GM18907 (cell line): ENCODE measurements at regions not wholly inside any gene's neighbourhood (a gene's known extent, or its start where the extent isn't known, plus 50 kb on each side); places are given as distances from the start of the nearest gene placed in this dataset.

ENCODE experiments used
- ATAC-seq: cut with Tn5 transposase; IDR thresholded peaks from one replicate; pipeline ENCODE4 v1.9.1; 2021; ENCODE audit warnings: mild to moderate bottlenecking, moderate library complexity; ENCODE audit not compliant: unreplicated experiment

DNA sequence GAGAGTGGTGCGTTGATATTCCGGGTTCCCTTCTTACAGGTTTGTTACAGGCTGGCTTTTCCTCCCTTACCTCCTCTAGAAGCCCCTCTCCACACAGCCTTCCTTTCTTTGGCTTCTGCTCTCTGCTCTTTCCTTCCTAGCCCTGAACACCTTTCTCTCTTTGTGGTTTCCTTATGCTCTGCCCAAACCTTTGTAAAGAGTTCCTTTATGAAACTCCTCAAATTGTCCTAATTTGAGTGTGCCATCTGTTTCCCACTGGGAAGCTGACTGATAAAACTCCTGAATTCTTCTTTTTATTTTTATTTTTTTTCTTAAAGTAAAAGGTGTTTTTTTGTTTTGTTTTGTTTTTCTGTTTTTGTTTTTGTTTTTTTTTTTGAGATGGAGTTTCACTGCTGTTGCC, 60.1 kb upstream of the OTX2 start:
- ATAC-seq, result no peak

DNA sequence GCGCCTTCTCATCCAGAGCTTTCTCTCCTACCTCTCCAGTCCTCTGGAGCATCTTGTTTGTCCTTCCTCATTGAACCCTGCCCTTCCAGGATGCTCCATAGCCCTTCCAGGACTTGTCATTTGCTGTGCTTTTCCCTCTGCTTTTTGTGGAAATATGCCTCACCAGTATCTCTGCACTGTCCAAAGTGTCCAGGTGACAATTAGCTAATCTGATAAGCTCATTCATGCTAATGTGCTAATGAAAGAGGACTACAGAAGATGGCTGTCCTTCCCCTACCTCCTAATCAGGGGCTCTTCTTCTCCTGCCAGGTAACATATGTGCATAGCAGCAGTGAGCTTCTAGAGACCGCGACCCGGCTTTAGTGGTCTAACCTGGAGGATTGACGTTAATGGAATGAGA, 58.4 kb upstream of the OTX2 start:
- no peak for ATAC-seq

GRCh38 chr14:56862836-56863235, 52.6 kb upstream of the OTX2 start:
- ATAC-seq, result no peak

DNA sequence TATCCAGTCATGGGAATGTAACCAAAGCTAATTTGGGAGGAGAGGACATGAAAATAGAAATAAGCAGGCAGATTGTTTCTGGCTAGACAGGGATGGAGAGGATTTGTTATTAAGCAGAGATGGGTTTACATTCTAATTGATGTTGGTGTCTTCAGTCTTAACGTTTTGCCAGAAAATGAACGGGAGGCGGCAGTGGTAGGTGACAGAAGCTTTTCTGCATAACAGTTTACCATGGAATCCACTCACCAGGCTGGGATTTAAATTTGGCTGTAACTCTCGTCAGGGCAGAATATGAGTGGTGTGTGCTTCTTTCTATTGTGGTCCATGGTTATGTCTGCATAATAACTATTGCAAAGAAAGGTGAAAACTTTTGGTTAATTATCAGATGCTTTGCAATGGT, 50.2 kb upstream of the OTX2 start:
- no peak for ATAC-seq
